ENCODE measurements at regions not wholly inside any gene's neighbourhood (a gene's known extent, or its start where the extent isn't known, plus 50 kb on each side); places are given as distances from the start of the nearest gene placed in this dataset.

DNA sequence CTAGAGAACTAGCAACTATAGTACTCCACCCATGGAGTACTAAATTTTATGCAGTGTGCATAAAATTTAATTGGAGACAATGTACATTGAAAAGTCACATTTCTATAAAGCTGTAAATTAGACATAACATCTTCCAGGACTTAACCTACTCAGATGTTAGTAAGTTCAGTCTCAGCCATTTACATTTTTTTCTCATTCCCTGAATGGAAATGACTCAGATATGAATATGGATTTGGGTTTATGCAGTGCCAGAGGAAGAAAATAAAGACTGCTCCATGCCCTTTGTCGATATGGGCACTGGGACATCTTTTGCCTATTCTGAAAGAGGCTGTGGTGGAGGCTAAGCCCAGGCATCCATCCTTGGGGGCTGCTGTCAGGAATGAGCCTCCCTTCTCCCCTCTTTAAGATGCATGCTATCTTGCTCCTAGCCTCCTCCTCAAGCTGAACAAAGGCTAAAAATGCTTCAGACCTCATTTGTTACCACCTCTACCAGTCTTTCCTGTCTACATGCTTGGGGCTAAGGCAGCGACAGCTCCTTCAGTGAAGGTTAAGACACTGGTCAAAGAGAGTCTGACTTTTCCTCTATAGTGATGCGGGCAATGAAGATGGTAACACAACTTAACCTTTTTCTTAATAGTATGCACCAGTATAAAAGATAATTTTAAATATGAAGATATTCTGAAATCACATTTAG is 486.8 kb upstream of the ANKRD30A start:
- TF ChIP-seq, protein P1, sequence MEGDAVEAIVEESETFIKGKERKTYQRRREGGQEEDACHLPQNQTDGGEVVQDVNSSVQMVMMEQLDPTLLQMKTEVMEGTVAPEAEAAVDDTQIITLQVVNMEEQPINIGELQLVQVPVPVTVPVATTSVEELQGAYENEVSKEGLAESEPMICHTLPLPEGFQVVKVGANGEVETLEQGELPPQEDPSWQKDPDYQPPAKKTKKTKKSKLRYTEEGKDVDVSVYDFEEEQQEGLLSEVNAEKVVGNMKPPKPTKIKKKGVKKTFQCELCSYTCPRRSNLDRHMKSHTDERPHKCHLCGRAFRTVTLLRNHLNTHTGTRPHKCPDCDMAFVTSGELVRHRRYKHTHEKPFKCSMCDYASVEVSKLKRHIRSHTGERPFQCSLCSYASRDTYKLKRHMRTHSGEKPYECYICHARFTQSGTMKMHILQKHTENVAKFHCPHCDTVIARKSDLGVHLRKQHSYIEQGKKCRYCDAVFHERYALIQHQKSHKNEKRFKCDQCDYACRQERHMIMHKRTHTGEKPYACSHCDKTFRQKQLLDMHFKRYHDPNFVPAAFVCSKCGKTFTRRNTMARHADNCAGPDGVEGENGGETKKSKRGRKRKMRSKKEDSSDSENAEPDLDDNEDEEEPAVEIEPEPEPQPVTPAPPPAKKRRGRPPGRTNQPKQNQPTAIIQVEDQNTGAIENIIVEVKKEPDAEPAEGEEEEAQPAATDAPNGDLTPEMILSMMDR (IDR thresholded peaks at IDR 0.05) = no peak
- no peak for TF ChIP-seq POLR2A (IDR thresholded peaks at IDR 0.05)

DNA sequence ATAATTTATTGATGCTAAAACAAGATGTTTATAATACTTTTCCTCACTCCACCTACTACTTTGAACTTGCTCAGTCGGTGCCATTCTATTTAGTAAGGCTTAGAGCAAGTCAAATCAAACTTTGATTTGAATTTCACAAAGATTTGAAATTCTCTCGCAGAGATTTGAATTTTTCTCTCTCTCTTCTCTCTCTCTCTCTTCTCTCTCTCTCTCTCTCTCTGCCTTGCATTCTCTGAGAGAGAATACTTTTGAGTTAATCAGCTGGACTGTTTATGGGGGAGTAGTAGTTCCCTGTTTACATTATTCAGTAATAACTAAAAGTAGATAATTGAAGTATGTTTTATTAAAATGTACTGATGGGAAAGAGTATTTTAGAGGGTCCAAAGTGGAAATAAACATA is 488.5 kb upstream of the ANKRD30A start:
- no peaks in the 10 kb centered on the region for H3K4me1 ChIP-seq
- 77% methylated on average over 2 of the region's 2 CpGs for WGBS (ENCODE audit: insufficient coverage, low coverage, low lambda C conversion rate, missing lambda C conversion rate)
- no peaks in the 10 kb centered on the region for H3K36me3 ChIP-seq
- H3K27ac ChIP-seq = no peak overlapping the region
- H3K4me3 ChIP-seq = no peak overlapping the region
- ATAC-seq = no peak
- DNase-seq = no peak
- no peaks in the 10 kb centered on the region for H3K27me3 ChIP-seq
- TF ChIP-seq POLR2A (IDR thresholded peaks at IDR 0.05) = no peak
- TF ChIP-seq, protein P1 (IDR thresholded peaks at IDR 0.05) = no peak
- intact Hi-C loops (cut with DNase I) = no loop called here
- H3K9me3 ChIP-seq = no peaks in the 10 kb centered on the region

More for the DNA sequence above, 486.8 kb upstream of the ANKRD30A start:
- H3K4me3 ChIP-seq = no peak overlapping the region
- no peak overlapping the region for H3K27ac ChIP-seq
- no peaks in the 10 kb centered on the region for H3K4me1 ChIP-seq
- H3K27me3 ChIP-seq = no peaks in the 10 kb centered on the region
- WGBS (ENCODE audit: insufficient coverage, low coverage, low lambda C conversion rate, missing lambda C conversion rate) = 83% methylated on average over 3 of the region's 3 CpGs
- no peak for ATAC-seq
- H3K36me3 ChIP-seq = no peaks in the 10 kb centered on the region
- H3K9me3 ChIP-seq = no peaks in the 10 kb centered on the region
- intact Hi-C loops (cut with DNase I) = no loop called here
- no peak for DNase-seq

DNA sequence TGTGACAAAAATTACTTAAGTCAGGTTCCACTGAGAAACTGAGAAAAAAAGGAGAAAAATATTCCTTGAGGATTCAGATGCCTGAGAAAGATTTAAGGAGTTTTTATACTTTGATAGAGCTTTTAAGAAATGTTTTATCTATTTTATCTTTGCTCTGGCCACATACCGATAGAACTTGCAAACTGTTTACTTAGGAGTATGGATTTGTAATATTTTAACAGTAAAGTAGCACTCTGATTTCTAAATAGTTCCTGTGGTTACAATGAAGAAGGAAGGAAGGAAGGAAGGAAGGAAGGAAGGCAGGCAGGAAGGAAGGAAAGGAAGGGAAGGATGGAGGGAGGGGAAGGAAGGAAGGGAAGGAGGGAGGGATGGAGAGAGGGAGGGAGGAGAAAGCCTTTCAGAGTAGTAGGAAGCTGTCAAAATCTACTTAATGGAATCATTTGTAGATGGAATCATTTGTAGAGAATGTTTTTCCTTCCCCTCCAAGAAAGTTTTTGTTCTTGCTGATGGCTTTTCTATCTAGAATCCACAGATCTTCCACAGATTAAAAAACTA is 489.0 kb upstream of the ANKRD30A start:
- DNase-seq (no peak), ATAC-seq (no peak)
- no peaks in the 10 kb centered on the region for H3K36me3 ChIP-seq
- no peak for TF ChIP-seq POLR2A (IDR thresholded peaks at IDR 0.05)
- TF ChIP-seq, protein P1 (IDR thresholded peaks at IDR 0.05) = no peak
- no peaks in the 10 kb centered on the region for H3K9me3 ChIP-seq
- H3K4me1 ChIP-seq = no peaks in the 10 kb centered on the region
- no peak overlapping the region for H3K4me3 ChIP-seq
- intact Hi-C loops (cut with DNase I) = no loop called here
- no peak overlapping the region for H3K27ac ChIP-seq
- H3K27me3 ChIP-seq = no peaks in the 10 kb centered on the region
- WGBS (ENCODE audit: insufficient coverage, low coverage, low lambda C conversion rate, missing lambda C conversion rate) = 25% methylated on average over 1 of the region's 1 CpG

DNA sequence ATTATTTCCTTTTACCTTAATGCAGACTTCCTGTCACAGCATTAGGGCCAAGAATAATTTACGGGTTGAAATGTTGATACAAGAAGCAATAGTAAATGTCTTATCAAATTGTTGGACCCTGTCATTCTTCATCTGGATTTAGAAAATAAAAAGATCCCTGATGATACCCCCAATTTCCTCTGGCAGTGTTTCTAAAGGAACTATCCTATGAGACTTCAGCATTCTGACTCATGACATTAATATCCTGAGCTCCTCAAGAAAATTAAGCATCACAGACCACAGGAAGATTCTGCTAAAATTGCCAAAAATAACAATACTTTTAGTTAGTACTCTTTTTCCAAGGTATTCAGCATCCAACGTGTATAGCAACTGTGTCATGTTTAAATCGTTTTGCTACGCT is 490.5 kb upstream of the ANKRD30A start:
- intact Hi-C loops (cut with DNase I) = no loop called here
- no peaks in the 10 kb centered on the region for H3K4me1 ChIP-seq
- H3K9me3 ChIP-seq = no peaks in the 10 kb centered on the region
- no peak overlapping the region for H3K4me3 ChIP-seq
- H3K27ac ChIP-seq = no peak overlapping the region
- TF ChIP-seq, protein P1 (IDR thresholded peaks at IDR 0.05) = no peak
- no peak for TF ChIP-seq POLR2A (IDR thresholded peaks at IDR 0.05)
- ATAC-seq (no peak), DNase-seq (no peak)
- no peaks in the 10 kb centered on the region for H3K36me3 ChIP-seq
- no peaks in the 10 kb centered on the region for H3K27me3 ChIP-seq
- WGBS (ENCODE audit: insufficient coverage, low coverage, low lambda C conversion rate, missing lambda C conversion rate) = 41% methylated on average over 4 of the region's 4 CpGs

Data from right lobe of liver (tissue), 6 donors.